Tibial artery (tissue), 4 donors: ENCODE measurements at regions not wholly inside any gene's neighbourhood (a gene's known extent, or its start where the extent isn't known, plus 50 kb on each side); places are given as distances from the start of the nearest gene placed in this dataset.

Experiments used
- DNase-seq, 2 donors: peaks; one replicate each; pipeline ENCODE4 v3.0.0-alpha.2; 2019
- H3K27ac ChIP-seq, 2 donors: fragments of 200-600 bp; sonication (generic) in 1 of 2; 1 replicate in 1 of 2; 2 replicates in 1 of 2; pipeline ENCODE4 v1.5.1; 2018 to 2019; ENCODE audit warnings: mild to moderate bottlenecking in 1 of 2
- H3K27me3 ChIP-seq, 2 donors: fragments of 200-600 bp; sonication (generic) in 1 of 2; one replicate each; pipeline versions ENCODE4 v1.5.1 to v1.6.0; 2016 to 2019
- H3K36me3 ChIP-seq, 3 donors: fragments of 200-600 bp; sonication (generic) in 2 of 3; one replicate each; pipeline ENCODE4 v1.5.1; 2016 to 2019; ENCODE audit warnings: mild to moderate bottlenecking in 2 of 3
- H3K4me1 ChIP-seq, 4 donors: fragments of 200-600 bp; sonication (generic) in 2 of 4; 1 replicate in 3 of 4; 2 replicates in 1 of 4; pipeline ENCODE4 v1.5.1; 2016 to 2019
- H3K4me3 ChIP-seq, 2 donors: fragments of 200-600 bp; sonication (generic) in 1 of 2; 1 replicate in 1 of 2; 2 replicates in 1 of 2; pipeline ENCODE4 v1.5.1; 2018 to 2019; ENCODE audit warnings: mild to moderate bottlenecking in 2 of 2
- H3K9me3 ChIP-seq, 3 donors: fragments of 200-600 bp; sonication (generic) in 1 of 3; one replicate each; pipeline ENCODE4 v1.5.1; 2016 to 2019
- intact Hi-C: fragments of 100-400 bp; cut with DNase I; formaldehyde crosslinking; loops from one replicate; pipeline ENCODE4 v1.15.0; 2023; ENCODE audit warnings: low total_unique reads
- TF ChIP-seq, protein P1 (sequence below), 2 experiments: fragments of 200-600 bp in 1 of 2; fragments of 450-650 bp in 1 of 2; IDR thresholded peaks; one replicate each; pipeline ENCODE4 v1.5.1; 2017 to 2019; ENCODE audit warnings: antibody characterized with exemption in 2 of 2, mild to moderate bottlenecking in 1 of 2, moderate library complexity in 1 of 2

DNA sequence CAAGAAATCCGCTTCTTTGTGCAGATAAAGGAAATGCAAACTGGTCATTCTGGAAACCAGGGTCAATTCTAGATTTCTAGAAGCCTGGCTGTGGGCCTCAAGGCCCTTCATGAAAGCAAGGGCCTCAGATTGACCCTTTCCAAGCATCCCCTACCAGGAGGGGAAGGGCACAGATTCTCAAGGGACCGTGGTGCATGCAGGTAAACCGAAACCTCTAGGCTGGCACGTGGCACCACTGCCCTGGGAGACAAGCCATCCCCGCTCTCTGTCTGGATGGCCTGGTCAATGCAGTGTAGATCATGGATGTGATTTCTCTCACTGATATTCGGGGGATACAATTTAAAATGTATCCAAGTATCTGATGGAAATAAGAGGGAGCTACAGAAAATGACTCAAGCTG, 69.4 kb downstream of the TOMM20 start:
- Histone ChIP-seq H3K27ac (peak overlapping the region in 1 of 2 donors; percentile 4), H3K4me3 (no peak overlapping the region), H3K9me3 (no peaks in the 10 kb centered on the region), H3K36me3 (no peaks in the 10 kb centered on the region), H3K27me3 (no peaks in the 10 kb centered on the region), H3K4me1 (peaks cover 0 to 19% (median 6%) of the 10 kb centered on the region in 4 donors)
- no peak for DNase-seq
- TF ChIP-seq, protein P1, sequence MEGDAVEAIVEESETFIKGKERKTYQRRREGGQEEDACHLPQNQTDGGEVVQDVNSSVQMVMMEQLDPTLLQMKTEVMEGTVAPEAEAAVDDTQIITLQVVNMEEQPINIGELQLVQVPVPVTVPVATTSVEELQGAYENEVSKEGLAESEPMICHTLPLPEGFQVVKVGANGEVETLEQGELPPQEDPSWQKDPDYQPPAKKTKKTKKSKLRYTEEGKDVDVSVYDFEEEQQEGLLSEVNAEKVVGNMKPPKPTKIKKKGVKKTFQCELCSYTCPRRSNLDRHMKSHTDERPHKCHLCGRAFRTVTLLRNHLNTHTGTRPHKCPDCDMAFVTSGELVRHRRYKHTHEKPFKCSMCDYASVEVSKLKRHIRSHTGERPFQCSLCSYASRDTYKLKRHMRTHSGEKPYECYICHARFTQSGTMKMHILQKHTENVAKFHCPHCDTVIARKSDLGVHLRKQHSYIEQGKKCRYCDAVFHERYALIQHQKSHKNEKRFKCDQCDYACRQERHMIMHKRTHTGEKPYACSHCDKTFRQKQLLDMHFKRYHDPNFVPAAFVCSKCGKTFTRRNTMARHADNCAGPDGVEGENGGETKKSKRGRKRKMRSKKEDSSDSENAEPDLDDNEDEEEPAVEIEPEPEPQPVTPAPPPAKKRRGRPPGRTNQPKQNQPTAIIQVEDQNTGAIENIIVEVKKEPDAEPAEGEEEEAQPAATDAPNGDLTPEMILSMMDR (IDR thresholded peaks at IDR 0.05): no peak
- intact Hi-C loops: no loop called here

DNA sequence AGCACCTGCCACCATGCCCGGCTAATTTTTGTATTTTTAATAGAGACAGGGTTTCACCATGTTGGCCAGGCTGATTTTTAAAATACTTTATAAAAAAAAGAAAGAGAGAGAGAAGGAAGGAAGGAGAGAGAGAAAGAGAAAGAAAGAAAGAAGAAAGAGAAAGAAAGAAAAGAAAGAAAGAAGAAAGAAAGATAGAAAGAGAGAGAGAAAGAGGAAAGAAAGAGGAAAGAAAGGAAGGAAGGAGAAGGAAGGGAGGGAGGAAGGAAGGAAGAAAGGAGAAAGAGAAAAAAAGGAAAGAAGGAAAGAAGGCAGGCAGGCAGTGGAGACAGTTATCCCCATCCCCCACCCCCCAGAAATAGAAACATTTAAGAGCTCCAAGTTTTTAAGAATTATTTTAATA, 69.9 kb downstream of the TOMM20 start:
- intact Hi-C loops: no loop called here
- no peak for DNase-seq
- Histone ChIP-seq H3K9me3 (no peaks in the 10 kb centered on the region), H3K4me1 (peaks cover 0 to 19% (median 6%) of the 10 kb centered on the region in 4 donors), H3K27me3 (no peaks in the 10 kb centered on the region), H3K27ac (peak overlapping the region in 1 of 2 donors; percentile 4), H3K36me3 (no peaks in the 10 kb centered on the region), H3K4me3 (no peak overlapping the region)
- TF ChIP-seq, protein P1 (IDR thresholded peaks at IDR 0.05): no peak

DNA sequence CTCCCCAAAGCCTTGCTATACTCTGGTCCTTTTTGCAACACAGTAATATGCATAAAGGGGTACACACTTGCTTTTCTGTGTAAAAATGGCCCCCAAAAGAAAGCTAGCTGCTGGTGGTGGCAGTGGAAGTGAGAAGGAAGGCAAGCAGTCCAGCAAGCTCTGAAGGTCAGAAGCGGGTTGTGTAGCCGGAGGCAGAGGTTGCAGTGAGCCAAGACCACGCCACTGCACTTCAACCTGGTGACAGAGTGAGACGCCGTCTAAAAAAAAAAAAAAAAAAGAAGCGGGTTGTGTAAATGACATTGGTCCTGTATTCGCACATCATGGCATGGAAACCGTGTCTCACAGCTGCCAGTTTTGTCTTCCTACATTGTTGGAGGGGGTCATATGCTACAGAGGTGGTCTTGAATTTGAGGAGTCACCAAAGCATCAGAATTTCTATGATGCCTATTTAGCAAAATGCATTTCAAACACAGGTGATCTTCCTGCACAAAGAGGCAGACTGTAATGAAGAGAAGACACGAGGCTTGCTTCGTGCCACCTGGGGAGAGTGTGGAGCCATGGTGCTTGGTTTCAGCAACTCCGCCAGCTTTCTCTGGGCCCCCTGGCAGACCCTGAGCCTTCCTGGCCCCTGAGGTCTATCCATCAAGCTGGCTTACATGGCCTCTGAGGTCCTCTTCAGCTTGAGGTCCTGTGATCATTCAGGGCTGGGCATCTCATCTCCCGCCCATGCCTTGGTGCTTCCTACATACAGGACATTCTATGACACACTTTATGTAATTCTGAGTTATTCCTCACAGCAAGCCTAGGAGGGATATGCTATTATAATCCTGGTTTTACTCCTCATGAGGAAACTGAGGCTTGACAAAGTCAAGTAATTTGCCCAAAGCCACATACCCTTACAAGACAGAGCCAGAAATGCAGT, 71.0 kb downstream of the TOMM20 start:
- H3K36me3 ChIP-seq: no peaks in the 10 kb centered on the region
- peak in 1 of 2 donors; percentile 24 for DNase-seq
- TF ChIP-seq, protein P1 (IDR thresholded peaks at IDR 0.05): no peak
- no peaks in the 10 kb centered on the region for H3K27me3 ChIP-seq
- intact Hi-C loops: no loop called here
- H3K9me3 ChIP-seq: no peaks in the 10 kb centered on the region
- H3K4me3 ChIP-seq: no peak overlapping the region
- H3K27ac ChIP-seq: no peak overlapping the region
- H3K4me1 ChIP-seq: peaks cover 0 to 19% (median 6%) of the 10 kb centered on the region in 4 donors

DNA sequence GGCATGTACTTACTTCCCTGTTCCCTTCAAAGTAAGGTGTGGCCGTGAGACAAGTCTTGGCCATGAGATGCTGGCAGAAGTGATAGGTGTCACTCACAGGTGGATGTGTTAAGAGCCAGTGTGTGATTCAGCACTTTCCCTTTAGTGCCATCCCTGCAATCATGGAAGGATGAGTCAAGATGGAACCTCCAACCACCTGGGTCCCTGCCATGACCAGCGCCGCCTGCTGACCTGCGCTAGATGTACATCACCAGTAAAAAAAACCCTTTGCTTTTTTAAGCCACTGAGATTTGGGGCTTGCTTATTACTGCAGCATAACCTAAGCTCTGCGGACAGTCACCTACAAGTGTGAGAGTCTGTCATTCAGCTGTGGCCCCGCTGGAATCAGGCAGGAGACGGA, 71.7 kb downstream of the TOMM20 start:
- peak in 1 of 2 donors; percentile 49 for DNase-seq
- intact Hi-C loops: no loop called here
- no peak overlapping the region for H3K4me3 ChIP-seq
- peaks cover 0 to 22% (median 7%) of the 10 kb centered on the region in 4 donors for H3K4me1 ChIP-seq
- TF ChIP-seq, protein P1 (IDR thresholded peaks at IDR 0.05): no peak
- no peaks in the 10 kb centered on the region for H3K36me3 ChIP-seq
- H3K9me3 ChIP-seq: no peaks in the 10 kb centered on the region
- H3K27me3 ChIP-seq: no peaks in the 10 kb centered on the region
- H3K27ac ChIP-seq: no peak overlapping the region

DNA sequence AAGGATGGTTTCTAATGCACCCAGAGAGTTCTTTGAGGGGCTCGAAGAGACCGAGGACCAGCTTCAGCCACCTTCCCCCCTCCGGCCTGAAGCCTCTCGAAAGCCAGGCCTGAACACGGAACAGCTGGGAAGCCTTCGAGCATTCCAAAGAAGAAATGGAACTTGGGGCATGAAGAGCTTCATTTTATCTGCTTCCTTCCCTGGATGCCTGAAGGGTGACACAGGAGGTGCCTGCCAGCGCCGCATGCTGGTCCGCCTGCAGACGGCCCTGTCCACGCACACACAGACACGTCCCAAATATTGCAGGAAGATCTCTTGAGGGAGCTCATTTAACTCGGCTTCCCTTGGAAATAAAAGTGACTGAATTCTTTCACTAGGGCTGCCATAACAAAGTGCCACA, 73.7 kb downstream of the TOMM20 start:
- H3K27me3 ChIP-seq: no peaks in the 10 kb centered on the region
- H3K4me1 ChIP-seq: peaks cover 0 to 34% (median 13%) of the 10 kb centered on the region in 4 donors
- no peak overlapping the region for H3K27ac ChIP-seq
- H3K9me3 ChIP-seq: no peaks in the 10 kb centered on the region
- no peak for DNase-seq
- H3K4me3 ChIP-seq: no peak overlapping the region
- intact Hi-C loops: no loop called here
- H3K36me3 ChIP-seq: no peaks in the 10 kb centered on the region
- TF ChIP-seq, protein P1 (IDR thresholded peaks at IDR 0.05): no peak
